GM20431 (cell line): ENCODE measurements at regions not wholly inside any gene's neighbourhood (a gene's known extent, or its start where the extent isn't known, plus 50 kb on each side); places are given as distances from the start of the nearest gene placed in this dataset.

ENCODE experiments used
- in situ Hi-C: fragments of 300-500 bp; cut with MseI, MboI; formaldehyde crosslinking; loops from one replicate; pipeline ENCODE4 v1.15.0; 2020; ENCODE audit warnings: low sequenced_read_pairs; ENCODE audit not compliant: unreplicated experiment

- in situ Hi-C loops, result no loop called here
Measured at GRCh38 chr1:70909262-70909822, 138.3 kb downstream of the PTGER3 start.

GRCh38 chr1:70910013-70910412, 137.6 kb downstream of the PTGER3 start:
- in situ Hi-C loops, result no loop called here

DNA sequence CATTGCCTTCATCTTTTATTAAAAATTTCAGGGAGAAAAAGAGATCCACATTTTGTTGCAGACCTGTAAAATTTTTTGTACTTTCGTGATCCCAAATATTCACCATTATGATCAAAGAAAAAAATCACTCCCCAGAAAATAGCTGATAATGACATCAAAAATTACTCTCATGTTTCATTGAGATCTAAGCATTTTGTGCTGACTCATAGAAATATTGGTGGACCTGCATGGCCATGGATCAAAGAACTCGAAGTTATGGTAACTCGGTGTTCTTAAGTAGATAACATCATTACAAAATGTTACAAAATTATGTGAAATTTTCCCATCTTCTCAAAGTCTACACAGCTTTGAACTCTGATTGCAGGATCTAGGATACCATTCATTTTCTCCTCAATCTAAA, 135.8 kb downstream of the PTGER3 start:
- in situ Hi-C loops, result no loop called here

GRCh38 chr1:70914224-70914623, 133.4 kb downstream of the PTGER3 start:
- in situ Hi-C loops, result no loop called here

DNA sequence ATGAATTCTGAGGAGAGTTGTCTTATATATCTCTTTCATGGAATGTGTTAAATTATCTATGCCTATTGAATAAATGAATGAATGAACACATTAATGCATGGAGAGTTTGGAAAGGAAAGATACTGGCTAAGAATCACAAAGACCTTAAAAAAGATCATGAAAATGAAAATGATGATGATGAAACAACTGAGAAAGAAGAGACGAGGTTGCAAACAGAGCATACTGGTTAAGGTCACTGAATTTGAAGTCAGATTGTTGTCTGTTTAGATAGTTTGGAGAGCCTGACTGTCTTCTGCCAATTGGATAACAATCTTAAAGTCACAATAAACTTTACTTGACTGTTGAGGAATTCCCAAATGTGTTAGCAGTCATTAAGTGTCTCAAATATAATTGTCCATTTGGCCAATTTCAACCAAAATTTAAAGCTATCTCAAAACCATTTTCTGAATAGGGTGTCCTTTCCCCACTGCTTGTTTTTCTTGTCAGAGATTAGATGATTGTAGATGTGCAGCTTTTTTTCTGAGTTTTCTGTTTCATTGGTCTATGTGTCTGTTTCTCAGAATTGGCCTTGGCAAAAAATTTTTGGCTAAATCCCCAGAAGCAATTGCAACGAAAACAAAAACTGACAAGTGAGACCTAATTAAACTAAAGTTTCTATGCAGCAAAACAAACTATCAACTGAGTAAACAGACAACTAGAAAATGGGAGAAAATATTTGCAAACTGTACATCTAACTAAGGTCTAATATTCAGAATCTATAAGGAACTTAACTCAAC, 132.2 kb downstream of the PTGER3 start:
- in situ Hi-C loops, result no loop called here

GRCh38 chr1:70916034-70916427, 131.6 kb downstream of the PTGER3 start:
- in situ Hi-C loops, result no loop called here

DNA sequence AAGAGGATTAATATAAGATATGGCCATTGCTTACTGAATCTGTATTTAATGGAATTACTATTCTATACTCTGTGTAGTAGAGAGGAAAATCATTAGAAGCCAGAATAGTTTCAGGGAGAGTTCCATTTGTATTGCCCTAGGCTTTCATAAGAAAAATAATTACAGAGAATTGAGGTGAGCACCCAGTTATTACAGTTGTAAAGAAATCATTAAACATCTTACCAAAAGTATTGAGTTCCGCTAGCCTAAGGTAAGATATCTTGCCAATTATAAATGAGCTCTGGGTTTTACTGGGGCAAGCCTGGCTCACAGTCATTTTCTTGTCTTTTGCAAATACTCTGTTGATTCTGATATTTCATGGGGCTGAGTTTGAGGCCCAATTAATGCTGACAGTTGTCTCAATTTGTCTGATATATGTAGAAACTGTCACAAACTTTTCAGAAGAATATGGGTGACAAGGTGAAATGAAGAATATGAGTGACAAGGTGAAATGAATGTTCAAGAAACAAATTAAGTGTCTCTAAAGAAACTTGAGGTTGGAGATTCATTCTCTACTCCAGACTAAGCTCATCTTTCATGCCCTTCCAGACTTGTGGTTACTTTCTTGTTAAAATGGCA, 127.8 kb downstream of the PTGER3 start:
- in situ Hi-C loops, result no loop called here
